ENCODE measurements at regions not wholly inside any gene's neighbourhood (a gene's known extent, or its start where the extent isn't known, plus 50 kb on each side); places are given as distances from the start of the nearest gene placed in this dataset.

DNA sequence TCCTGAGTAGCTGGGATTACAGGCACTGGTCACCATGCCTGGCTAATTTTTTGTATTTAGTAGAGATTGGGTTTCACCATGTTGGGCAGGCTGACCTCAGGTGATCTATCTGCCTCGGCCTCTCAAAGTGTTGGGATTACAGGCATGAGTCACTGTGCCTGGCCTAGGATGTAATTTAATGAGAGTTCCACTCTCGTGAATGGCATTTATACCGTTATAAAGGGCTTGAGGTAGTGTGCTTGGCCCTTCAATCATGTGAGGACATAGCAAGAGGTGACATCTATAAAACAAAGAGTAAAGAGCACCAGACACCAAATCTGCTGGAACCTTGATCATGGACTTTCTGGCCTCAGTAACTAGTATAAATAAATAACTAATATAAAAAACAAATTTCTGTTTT is 93.5 kb upstream of the PPP1R9A start:
- ChIA-PET CTCF (ENCODE audit: low intra/inter-chr PET ratio, low total read pairs) (no interaction called here), POLR2A (no interaction called here)
- in situ Hi-C loops (cut with HindIII; ENCODE audit: extremely low pct_ligation_motif_present, low pct_unique_long_range_greater_than_20kb) (no loop called here), intact Hi-C loops (cut with micrococcal nuclease; ENCODE audit: unreplicated experiment) (no loop called here)
- DNase-seq (ENCODE audit: low spot score) (no peak), FAIRE-seq (no peak), ATAC-seq (no peak)
- no peaks in the 10 kb centered on the region for H3K36me3 ChIP-seq (replicated peaks in 1 of 2; ENCODE audit: control insufficient read depth in 1 of 2, insufficient read depth in 2 of 2, low read length in 2 of 2)
- no peaks in the 10 kb centered on the region for H3K27me3 ChIP-seq (ENCODE audit: control insufficient read depth in 1 of 2, insufficient read depth in 2 of 2, low read length in 2 of 2)
- H3K4me3 ChIP-seq (replicated peaks in 1 of 3; ENCODE audit: insufficient read depth in 1 of 3, low read depth in 2 of 3, low read length in 3 of 3), result no peak overlapping the region
- BruUV-seq (replicated peaks), result no TSS peak
- no peak overlapping the region for H3K9ac ChIP-seq (ENCODE audit: insufficient read depth, low read depth, low read length)
- no peak overlapping the region for H3K4me2 ChIP-seq (ENCODE audit: low read depth, low read length)
- no peaks in the 10 kb centered on the region for H4K20me1 ChIP-seq (ENCODE audit: insufficient read depth, low read length)
- H3K9me3 ChIP-seq (ENCODE audit: low read length), result peaks cover 1% of the 10 kb centered on the region; the same call in 1 of the 2 replicates
- H3K27ac ChIP-seq (ENCODE audit: extremely low read length, insufficient read depth, low read length), result no peak overlapping the region
- no peaks in the 10 kb centered on the region for H3K79me2 ChIP-seq (ENCODE audit: insufficient read depth, low read length)
- 7% methylated on average over 3 of the region's 3 CpGs for WGBS (ENCODE audit: low lambda C conversion rate)
- H3K4me1 ChIP-seq (ENCODE audit: insufficient read depth, low read length), result no peaks in the 10 kb centered on the region
- no peak overlapping the region for H2AFZ ChIP-seq (ENCODE audit: low read length)
- TF ChIP-seq, protein P1, sequence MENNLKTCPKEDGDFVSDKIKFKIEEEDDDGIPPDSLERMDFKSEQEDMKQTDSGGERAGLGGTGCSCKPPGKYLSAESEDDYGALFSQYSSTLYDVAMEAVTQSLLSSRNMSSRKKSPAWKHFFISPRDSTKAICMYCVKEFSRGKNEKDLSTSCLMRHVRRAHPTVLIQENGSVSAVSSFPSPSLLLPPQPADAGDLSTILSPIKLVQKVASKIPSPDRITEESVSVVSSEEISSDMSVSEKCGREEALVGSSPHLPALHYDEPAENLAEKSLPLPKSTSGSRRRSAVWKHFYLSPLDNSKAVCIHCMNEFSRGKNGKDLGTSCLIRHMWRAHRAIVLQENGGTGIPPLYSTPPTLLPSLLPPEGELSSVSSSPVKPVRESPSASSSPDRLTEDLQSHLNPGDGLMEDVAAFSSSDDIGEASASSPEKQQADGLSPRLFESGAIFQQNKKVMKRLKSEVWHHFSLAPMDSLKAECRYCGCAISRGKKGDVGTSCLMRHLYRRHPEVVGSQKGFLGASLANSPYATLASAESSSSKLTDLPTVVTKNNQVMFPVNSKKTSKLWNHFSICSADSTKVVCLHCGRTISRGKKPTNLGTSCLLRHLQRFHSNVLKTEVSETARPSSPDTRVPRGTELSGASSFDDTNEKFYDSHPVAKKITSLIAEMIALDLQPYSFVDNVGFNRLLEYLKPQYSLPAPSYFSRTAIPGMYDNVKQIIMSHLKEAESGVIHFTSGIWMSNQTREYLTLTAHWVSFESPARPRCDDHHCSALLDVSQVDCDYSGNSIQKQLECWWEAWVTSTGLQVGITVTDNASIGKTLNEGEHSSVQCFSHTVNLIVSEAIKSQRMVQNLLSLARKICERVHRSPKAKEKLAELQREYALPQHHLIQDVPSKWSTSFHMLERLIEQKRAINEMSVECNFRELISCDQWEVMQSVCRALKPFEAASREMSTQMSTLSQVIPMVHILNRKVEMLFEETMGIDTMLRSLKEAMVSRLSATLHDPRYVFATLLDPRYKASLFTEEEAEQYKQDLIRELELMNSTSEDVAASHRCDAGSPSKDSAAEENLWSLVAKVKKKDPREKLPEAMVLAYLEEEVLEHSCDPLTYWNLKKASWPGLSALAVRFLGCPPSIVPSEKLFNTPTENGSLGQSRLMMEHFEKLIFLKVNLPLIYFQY (CRISPR knock-in tag; IDR thresholded peaks at IDR 0.05; ENCODE audit: borderline replicate concordance), result no peak
- TF ChIP-seq ZNF776 (CRISPR knock-in tag; IDR thresholded peaks at IDR 0.05) (no peak), ZNF703 (CRISPR knock-in tag; IDR thresholded peaks at IDR 0.05; ENCODE audit: borderline replicate concordance) (no peak), POGZ (CRISPR knock-in tag; IDR thresholded peaks at IDR 0.05) (no peak), ZNF792 (CRISPR knock-in tag; IDR thresholded peaks at IDR 0.05) (no peak), HMG20B (CRISPR knock-in tag; conservative IDR thresholded peaks at IDR 0.05) (no peak), AGO1 (IDR thresholded peaks at IDR 0.05; ENCODE audit: low read depth, low read length, poor library complexity, severe bottlenecking) (no peak), CHCHD3 (CRISPR knock-in tag; IDR thresholded peaks at IDR 0.05) (no peak), HNRNPK (IDR thresholded peaks at IDR 0.05; ENCODE audit: low read depth, low read length, poor library complexity, severe bottlenecking) (no peak), ZNF333 (CRISPR knock-in tag; IDR thresholded peaks at IDR 0.05; ENCODE audit: borderline replicate concordance) (no peak), ZNF235 (CRISPR knock-in tag; IDR thresholded peaks at IDR 0.05; ENCODE audit: borderline replicate concordance) (no peak), ZNF138 (CRISPR knock-in tag; IDR thresholded peaks at IDR 0.05; ENCODE audit: low read depth) (no peak), ZNF451 (CRISPR knock-in tag; IDR thresholded peaks at IDR 0.05) (no peak)
- TF ChIP-seq, protein P2, sequence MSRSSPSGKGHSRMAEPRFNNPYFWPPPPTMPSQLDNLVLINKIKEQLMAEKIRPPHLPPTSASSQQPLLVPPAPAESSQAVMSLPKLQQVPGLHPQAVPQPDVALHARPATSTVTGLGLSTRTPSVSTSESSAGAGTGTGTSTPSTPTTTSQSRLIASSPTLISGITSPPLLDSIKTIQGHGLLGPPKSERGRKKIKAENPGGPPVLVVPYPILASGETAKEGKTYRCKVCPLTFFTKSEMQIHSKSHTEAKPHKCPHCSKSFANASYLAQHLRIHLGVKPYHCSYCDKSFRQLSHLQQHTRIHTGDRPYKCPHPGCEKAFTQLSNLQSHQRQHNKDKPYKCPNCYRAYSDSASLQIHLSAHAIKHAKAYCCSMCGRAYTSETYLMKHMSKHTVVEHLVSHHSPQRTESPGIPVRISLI (CRISPR knock-in tag; IDR thresholded peaks at IDR 0.05; ENCODE audit: borderline replicate concordance), result no peak
- TF ChIP-seq, protein P3, sequence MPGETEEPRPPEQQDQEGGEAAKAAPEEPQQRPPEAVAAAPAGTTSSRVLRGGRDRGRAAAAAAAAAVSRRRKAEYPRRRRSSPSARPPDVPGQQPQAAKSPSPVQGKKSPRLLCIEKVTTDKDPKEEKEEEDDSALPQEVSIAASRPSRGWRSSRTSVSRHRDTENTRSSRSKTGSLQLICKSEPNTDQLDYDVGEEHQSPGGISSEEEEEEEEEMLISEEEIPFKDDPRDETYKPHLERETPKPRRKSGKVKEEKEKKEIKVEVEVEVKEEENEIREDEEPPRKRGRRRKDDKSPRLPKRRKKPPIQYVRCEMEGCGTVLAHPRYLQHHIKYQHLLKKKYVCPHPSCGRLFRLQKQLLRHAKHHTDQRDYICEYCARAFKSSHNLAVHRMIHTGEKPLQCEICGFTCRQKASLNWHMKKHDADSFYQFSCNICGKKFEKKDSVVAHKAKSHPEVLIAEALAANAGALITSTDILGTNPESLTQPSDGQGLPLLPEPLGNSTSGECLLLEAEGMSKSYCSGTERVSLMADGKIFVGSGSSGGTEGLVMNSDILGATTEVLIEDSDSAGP (CRISPR knock-in tag; IDR thresholded peaks at IDR 0.05; ENCODE audit: borderline replicate concordance), result no peak
- TF ChIP-seq, protein P4, sequence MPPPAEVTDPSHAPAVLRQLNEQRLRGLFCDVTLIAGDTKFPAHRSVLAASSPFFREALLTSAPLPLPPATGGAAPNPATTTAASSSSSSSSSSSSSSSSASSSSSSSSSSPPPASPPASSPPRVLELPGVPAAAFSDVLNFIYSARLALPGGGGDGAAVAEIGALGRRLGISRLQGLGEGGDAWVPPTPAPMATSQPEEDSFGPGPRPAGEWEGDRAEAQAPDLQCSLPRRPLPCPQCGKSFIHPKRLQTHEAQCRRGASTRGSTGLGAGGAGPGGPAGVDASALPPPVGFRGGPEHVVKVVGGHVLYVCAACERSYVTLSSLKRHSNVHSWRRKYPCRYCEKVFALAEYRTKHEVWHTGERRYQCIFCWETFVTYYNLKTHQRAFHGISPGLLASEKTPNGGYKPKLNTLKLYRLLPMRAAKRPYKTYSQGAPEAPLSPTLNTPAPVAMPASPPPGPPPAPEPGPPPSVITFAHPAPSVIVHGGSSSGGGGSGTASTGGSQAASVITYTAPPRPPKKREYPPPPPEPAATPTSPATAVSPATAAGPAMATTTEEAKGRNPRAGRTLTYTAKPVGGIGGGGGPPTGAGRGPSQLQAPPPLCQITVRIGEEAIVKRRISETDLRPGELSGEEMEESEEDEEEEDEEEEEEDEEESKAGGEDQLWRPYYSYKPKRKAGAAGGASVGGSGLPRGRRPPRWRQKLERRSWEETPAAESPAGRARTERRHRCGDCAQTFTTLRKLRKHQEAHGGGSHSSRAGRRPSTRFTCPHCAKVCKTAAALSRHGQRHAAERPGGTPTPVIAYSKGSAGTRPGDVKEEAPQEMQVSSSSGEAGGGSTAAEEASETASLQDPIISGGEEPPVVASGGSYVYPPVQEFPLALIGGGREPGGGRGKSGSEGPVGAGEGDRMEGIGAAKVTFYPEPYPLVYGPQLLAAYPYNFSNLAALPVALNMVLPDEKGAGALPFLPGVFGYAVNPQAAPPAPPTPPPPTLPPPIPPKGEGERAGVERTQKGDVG (CRISPR knock-in tag; IDR thresholded peaks at IDR 0.05; ENCODE audit: borderline replicate concordance), result no peak
